HepG2 (cell line): ENCODE measurements at regions not wholly inside any gene's neighbourhood (a gene's known extent, or its start where the extent isn't known, plus 50 kb on each side); places are given as distances from the start of the nearest gene placed in this dataset.

Source experiments
- ATAC-seq: fragments of 200-7000 bp; cut with Tn5 transposase; 3 replicates; pipeline ENCODE4 v1.9.1; 2020; ENCODE audit warnings: mild to moderate bottlenecking, moderate library complexity
- BruUV-seq: library from RNA; stranded (reverse); fragments of 400-500 nt; replicated peaks from 2 replicates; lab custom pipeline; 2021; lab: Mats Ljungman, UMichigan
- CTCF ChIA-PET: fragments of 300-600 bp; formaldehyde crosslinking; extraction: SDS; loops from one replicate; lab custom pipeline; 2021; ENCODE audit warnings: low total read pairs, inconsistent platforms, low intra/inter-chr PET ratio; lab: Yijun Ruan, JAX
- POLR2A ChIA-PET: fragments of 350-600 bp; sonication (Branson Sonifier 250); formaldehyde crosslinking; loops from one replicate; lab custom pipeline; 2020; ENCODE audit warnings: antibody characterized with exemption, inconsistent platforms; lab: Yijun Ruan, JAX
- DNase-seq: peaks from one replicate; pipeline ENCODE4 v3.0.0-alpha.2; 2015; ENCODE audit warnings: low spot score
- FAIRE-seq: peaks from 3 replicates; lab custom pipeline; 2011; peaks lifted over from hg19 to GRCh38; lab: Jason Lieb, UNC
- H2AFZ ChIP-seq: one replicate; pipeline ENCODE4 v1.6.1; 2011; ENCODE audit warnings: low read length, inconsistent platforms
- H3K27ac ChIP-seq: fragments of 300-600 bp; 3 replicates; pipeline ENCODE4 v1.8.0; 2011; ENCODE audit warnings: mixed run types, mild to moderate bottlenecking, mixed read lengths, low read length, inconsistent platforms; ENCODE audit not compliant: insufficient read depth; ENCODE audit errors: extremely low read length
- H3K27me3 ChIP-seq, 2 experiments: fragments of 200-600 bp in 1 of 2; 2 replicates in 1 of 2; 3 replicates in 1 of 2; pipeline versions ENCODE4 v1.6.0 to v1.8.0; 2011; ENCODE audit warnings: low read length in 2 of 2, mild to moderate bottlenecking in 2 of 2, moderate library complexity in 2 of 2, inconsistent platforms in 1 of 2; ENCODE audit not compliant: insufficient read depth in 2 of 2, control insufficient read depth in 1 of 2
- H3K36me3 ChIP-seq, 2 experiments: fragments of 200-600 bp in 1 of 2; replicated peaks in 1 of 2; 2 replicates in 1 of 2; 3 replicates in 1 of 2; pipeline versions ENCODE4 v1.5.1 to v1.8.0; 2011; ENCODE audit warnings: low read length in 2 of 2, inconsistent platforms in 1 of 2; ENCODE audit not compliant: insufficient read depth in 2 of 2, control insufficient read depth in 1 of 2
- H3K4me1 ChIP-seq: 2 replicates; pipeline ENCODE4 v1.5.1; 2012; ENCODE audit warnings: low read length, inconsistent platforms; ENCODE audit not compliant: insufficient read depth
- H3K4me2 ChIP-seq: 2 replicates; pipeline ENCODE4 v1.6.0; 2011; ENCODE audit warnings: low read depth, low read length, inconsistent platforms
- H3K4me3 ChIP-seq, 3 experiments: fragments of 200-600 bp in 1 of 3; sonication (generic), shearing (Covaris generic) in 1 of 3; replicated peaks in 1 of 3; 2 replicates each; pipeline ENCODE4 v1.5.1; 2011 to 2016; ENCODE audit warnings: low read length in 3 of 3, inconsistent platforms in 2 of 3, low read depth in 2 of 3, mild to moderate bottlenecking in 2 of 3, control low read depth in 1 of 3, mixed read lengths in 1 of 3; ENCODE audit not compliant: insufficient read depth in 1 of 3
- H3K79me2 ChIP-seq: one replicate; pipeline ENCODE4 v1.6.1; 2011; ENCODE audit warnings: low read length, inconsistent platforms; ENCODE audit not compliant: insufficient read depth
- H3K9ac ChIP-seq: 2 replicates; pipeline ENCODE4 v1.6.0; 2011; ENCODE audit warnings: mild to moderate bottlenecking, low read depth, low read length, inconsistent platforms; ENCODE audit not compliant: insufficient read depth
- H3K9me3 ChIP-seq: 2 replicates; pipeline ENCODE4 v1.5.1; 2012; ENCODE audit warnings: mild to moderate bottlenecking, low read length
- H4K20me1 ChIP-seq: 2 replicates; pipeline ENCODE4 v1.6.0; 2011; ENCODE audit warnings: inconsistent platforms, mild to moderate bottlenecking, low read length, moderate library complexity; ENCODE audit not compliant: insufficient read depth
- GLMP ChIP-seq: sonication (generic); formaldehyde crosslinking; IDR thresholded peaks from 2 replicates; pipeline ENCODE4 v1.9.0; 2021; ENCODE audit warnings: missing genetic modification reagents, mild to moderate bottlenecking, borderline replicate concordance
- GMEB2 ChIP-seq: IDR thresholded peaks from 2 replicates; pipeline ENCODE4 v1.6.1; 2016; ENCODE audit warnings: missing biosample characterization, missing genetic modification reagents, low read depth
- JARID2 ChIP-seq: sonication (generic); formaldehyde crosslinking; IDR thresholded peaks from 2 replicates; pipeline ENCODE4 v1.8.1; 2023; ENCODE audit warnings: missing genetic modification reagents, inconsistent platforms; ENCODE audit not compliant: insufficient replicate concordance
- MED13 ChIP-seq: sonication (generic); formaldehyde crosslinking; IDR thresholded peaks from 2 replicates; pipeline ENCODE4 v1.5.0; 2020; ENCODE audit warnings: missing genetic modification reagents
- MTA3 ChIP-seq: sonication (generic); formaldehyde crosslinking; IDR thresholded peaks from 2 replicates; pipeline ENCODE4 v1.4.0; 2020; ENCODE audit warnings: missing genetic modification reagents
- NAIF1 ChIP-seq: sonication (generic); formaldehyde crosslinking; IDR thresholded peaks from 2 replicates; pipeline ENCODE4 v1.5.0; 2020; ENCODE audit warnings: mild to moderate bottlenecking, missing genetic modification reagents, borderline replicate concordance
- NFIB ChIP-seq: sonication (generic); formaldehyde crosslinking; IDR thresholded peaks from 2 replicates; pipeline ENCODE4 v1.9.0; 2021; ENCODE audit warnings: missing genetic modification reagents, mild to moderate bottlenecking, borderline replicate concordance
- PREB ChIP-seq: sonication (generic); formaldehyde crosslinking; IDR thresholded peaks from 2 replicates; pipeline ENCODE4 v1.4.0; 2020; ENCODE audit warnings: missing genetic modification reagents
- SAP130 ChIP-seq: IDR thresholded peaks from 2 replicates; pipeline ENCODE4 v1.6.1; 2016; ENCODE audit warnings: low read depth
- TBX3 ChIP-seq: fragments of 450-650 bp; IDR thresholded peaks from 2 replicates; pipeline ENCODE4 v1.6.1; 2017; ENCODE audit warnings: antibody characterized with exemption, mild to moderate bottlenecking, inconsistent platforms, borderline replicate concordance
- TRAFD1 ChIP-seq: sonication (generic); formaldehyde crosslinking; IDR thresholded peaks from 2 replicates; pipeline ENCODE4 v1.5.1; 2020; ENCODE audit warnings: missing genetic modification reagents, mild to moderate bottlenecking, borderline replicate concordance
- ZNF367 ChIP-seq: sonication (generic); formaldehyde crosslinking; IDR thresholded peaks from 2 replicates; pipeline ENCODE4 v1.4.0; 2020; ENCODE audit warnings: missing genetic modification reagents, borderline replicate concordance
- ZNF414 ChIP-seq: sonication (generic); formaldehyde crosslinking; IDR thresholded peaks from 2 replicates; pipeline ENCODE4 v1.5.0; 2020; ENCODE audit warnings: missing genetic modification reagents
- ZNF746 ChIP-seq: sonication (generic); formaldehyde crosslinking; IDR thresholded peaks from 2 replicates; pipeline ENCODE4 v1.8.0; 2022; ENCODE audit warnings: mild to moderate bottlenecking, missing genetic modification reagents
- WGBS: methylation state at CpG from one replicate; pipeline ENCODE4 v1.1.6; 2017; ENCODE audit warnings: low lambda C conversion rate; 5-methylcytosine and 5-hydroxymethylcytosine counted together
- in situ Hi-C: cut with HindIII; loops from 2 replicates; pipeline ENCODE4 v1.10.0; 2017; ENCODE audit warnings: low pct_unique_long_range_greater_than_20kb; ENCODE audit not compliant: extremely low pct_ligation_motif_present
- intact Hi-C: fragments of 100-400 bp; cut with micrococcal nuclease; formaldehyde crosslinking; loops from one replicate; pipeline ENCODE4 v1.10.0; 2022; ENCODE audit not compliant: unreplicated experiment

GRCh38 chr6:169868458-169868857 lies 117.0 kb downstream of the ERMARD start (continued):
- TF ChIP-seq GMEB2 (CRISPR knock-in tag) (no peak), ZNF414 (CRISPR knock-in tag) (no peak), MED13 (no peak), PREB (no peak), TBX3 (no peak), MTA3 (CRISPR knock-in tag) (no peak), ZNF367 (CRISPR knock-in tag) (no peak), JARID2 (CRISPR knock-in tag) (no peak), NAIF1 (CRISPR knock-in tag) (no peak)

- ChIA-PET CTCF (no interaction called here), POLR2A (no interaction called here)
- Histone ChIP-seq H3K9ac (no peak overlapping the region), H3K27me3 (peaks cover 10 to 37% of the 10 kb centered on the region in 2 experiments; a peak in 4 of 5 replicates), H3K79me2 (no peaks in the 10 kb centered on the region), H3K4me1 (no peaks in the 10 kb centered on the region), H3K4me3 (no peak overlapping the region), H4K20me1 (no peaks in the 10 kb centered on the region), H3K27ac (no peak overlapping the region), H3K9me3 (peaks cover 8% of the 10 kb centered on the region; the same call in 1 of the 2 replicates), H2AFZ (no peak overlapping the region), H3K36me3 (no peaks in the 10 kb centered on the region), H3K4me2 (no peak overlapping the region)
- DNase-seq (no peak), FAIRE-seq (no peak), ATAC-seq (no peak; the same call in 2 of the 3 replicates)
- WGBS: 26% methylated on average over 10 of the region's 12 CpGs
- no TSS peak for BruUV-seq
- intact Hi-C loops: no loop called here
- in situ Hi-C loops: no loop called here
- TF ChIP-seq GLMP (no peak), SAP130 (CRISPR knock-in tag) (no peak), TRAFD1 (CRISPR knock-in tag) (no peak), NFIB (CRISPR knock-in tag) (no peak), ZNF746 (CRISPR knock-in tag) (no peak)
These were observed 116.3 kb downstream of the ERMARD start for GRCh38 chr6:169867751-169868191.
